HepG2 (cell line): ENCODE measurements at regions not wholly inside any gene's neighbourhood (a gene's known extent, or its start where the extent isn't known, plus 50 kb on each side); places are given as distances from the start of the nearest gene placed in this dataset.

ENCODE experiments used
- ATAC-seq: fragments of 200-7000 bp; cut with Tn5 transposase; 3 replicates; pipeline ENCODE4 v1.9.1; 2020; ENCODE audit warnings: mild to moderate bottlenecking, moderate library complexity
- BruUV-seq: library from RNA; stranded (reverse); fragments of 400-500 nt; replicated peaks from 2 replicates; lab custom pipeline; 2021; lab: Mats Ljungman, UMichigan
- CTCF ChIA-PET: fragments of 300-600 bp; formaldehyde crosslinking; extraction: SDS; loops from one replicate; lab custom pipeline; 2021; ENCODE audit warnings: low total read pairs, inconsistent platforms, low intra/inter-chr PET ratio; lab: Yijun Ruan, JAX
- POLR2A ChIA-PET: fragments of 350-600 bp; sonication (Branson Sonifier 250); formaldehyde crosslinking; loops from one replicate; lab custom pipeline; 2020; ENCODE audit warnings: antibody characterized with exemption, inconsistent platforms; lab: Yijun Ruan, JAX
- DNase-seq: peaks from one replicate; pipeline ENCODE4 v3.0.0-alpha.2; 2015; ENCODE audit warnings: low spot score
- FAIRE-seq: peaks from 3 replicates; lab custom pipeline; 2011; peaks lifted over from hg19 to GRCh38; lab: Jason Lieb, UNC
- H2AFZ ChIP-seq: one replicate; pipeline ENCODE4 v1.6.1; 2011; ENCODE audit warnings: low read length, inconsistent platforms
- H3K27ac ChIP-seq: fragments of 300-600 bp; 3 replicates; pipeline ENCODE4 v1.8.0; 2011; ENCODE audit warnings: mixed run types, mild to moderate bottlenecking, mixed read lengths, low read length, inconsistent platforms; ENCODE audit not compliant: insufficient read depth; ENCODE audit errors: extremely low read length
- H3K27me3 ChIP-seq, 2 experiments: fragments of 200-600 bp in 1 of 2; 2 replicates in 1 of 2; 3 replicates in 1 of 2; pipeline versions ENCODE4 v1.6.0 to v1.8.0; 2011; ENCODE audit warnings: low read length in 2 of 2, mild to moderate bottlenecking in 2 of 2, moderate library complexity in 2 of 2, inconsistent platforms in 1 of 2; ENCODE audit not compliant: insufficient read depth in 2 of 2, control insufficient read depth in 1 of 2
- H3K36me3 ChIP-seq, 2 experiments: fragments of 200-600 bp in 1 of 2; replicated peaks in 1 of 2; 2 replicates in 1 of 2; 3 replicates in 1 of 2; pipeline versions ENCODE4 v1.5.1 to v1.8.0; 2011; ENCODE audit warnings: low read length in 2 of 2, inconsistent platforms in 1 of 2; ENCODE audit not compliant: insufficient read depth in 2 of 2, control insufficient read depth in 1 of 2
- H3K4me1 ChIP-seq: 2 replicates; pipeline ENCODE4 v1.5.1; 2012; ENCODE audit warnings: low read length, inconsistent platforms; ENCODE audit not compliant: insufficient read depth
- H3K4me2 ChIP-seq: 2 replicates; pipeline ENCODE4 v1.6.0; 2011; ENCODE audit warnings: low read depth, low read length, inconsistent platforms
- H3K4me3 ChIP-seq, 3 experiments: fragments of 200-600 bp in 1 of 3; sonication (generic), shearing (Covaris generic) in 1 of 3; replicated peaks in 1 of 3; 2 replicates each; pipeline ENCODE4 v1.5.1; 2011 to 2016; ENCODE audit warnings: low read length in 3 of 3, inconsistent platforms in 2 of 3, low read depth in 2 of 3, mild to moderate bottlenecking in 2 of 3, control low read depth in 1 of 3, mixed read lengths in 1 of 3; ENCODE audit not compliant: insufficient read depth in 1 of 3
- H3K79me2 ChIP-seq: one replicate; pipeline ENCODE4 v1.6.1; 2011; ENCODE audit warnings: low read length, inconsistent platforms; ENCODE audit not compliant: insufficient read depth
- H3K9ac ChIP-seq: 2 replicates; pipeline ENCODE4 v1.6.0; 2011; ENCODE audit warnings: mild to moderate bottlenecking, low read depth, low read length, inconsistent platforms; ENCODE audit not compliant: insufficient read depth
- H3K9me3 ChIP-seq: 2 replicates; pipeline ENCODE4 v1.5.1; 2012; ENCODE audit warnings: mild to moderate bottlenecking, low read length
- H4K20me1 ChIP-seq: 2 replicates; pipeline ENCODE4 v1.6.0; 2011; ENCODE audit warnings: inconsistent platforms, mild to moderate bottlenecking, low read length, moderate library complexity; ENCODE audit not compliant: insufficient read depth
- ARNT2 ChIP-seq: sonication (generic); formaldehyde crosslinking; IDR thresholded peaks from 2 replicates; pipeline ENCODE4 v1.8.0; 2022; ENCODE audit warnings: mild to moderate bottlenecking, low read depth, missing genetic modification reagents, moderate library complexity
- CREBL2 ChIP-seq: sonication (generic); formaldehyde crosslinking; IDR thresholded peaks from 2 replicates; pipeline ENCODE4 v1.8.1; 2023; ENCODE audit warnings: missing genetic modification reagents, mild to moderate bottlenecking, borderline replicate concordance
- GABPA ChIP-seq, 2 experiments: IDR thresholded peaks; 2 replicates each; pipeline ENCODE4 v1.6.1; 2011 to 2016; ENCODE audit warnings: low read depth in 2 of 2, low read length in 1 of 2, missing biosample characterization in 1 of 2, missing genetic modification characterization in 1 of 2
- GTF2F1 ChIP-seq: fragments of 150-350 bp; IDR thresholded peaks from 2 replicates; pipeline ENCODE4 v1.6.1; 2014; ENCODE audit warnings: low read length
- HBP1 ChIP-seq: IDR thresholded peaks from 2 replicates; pipeline ENCODE4 v1.6.1; 2016; ENCODE audit warnings: low read depth, control low read depth
- HIVEP1 ChIP-seq: sonication (generic); formaldehyde crosslinking; IDR thresholded peaks from 2 replicates; pipeline ENCODE4 v1.4.0; 2020; ENCODE audit warnings: mild to moderate bottlenecking, missing genetic modification reagents
- KLF12 ChIP-seq: sonication (generic); formaldehyde crosslinking; IDR thresholded peaks from 2 replicates; pipeline ENCODE4 v1.4.0; 2020; ENCODE audit warnings: missing genetic modification reagents, borderline replicate concordance
- MTF2 ChIP-seq: sonication (generic); formaldehyde crosslinking; IDR thresholded peaks from 2 replicates; pipeline ENCODE4 v1.5.0; 2020; ENCODE audit warnings: missing genetic modification reagents, borderline replicate concordance
- NCOR1 ChIP-seq: fragments of 200-600 bp; sonication (generic); IDR thresholded peaks from 2 replicates; pipeline ENCODE4 v1.7.0; 2017; ENCODE audit warnings: antibody characterized with exemption, low read length, borderline replicate concordance
- NPAS2 ChIP-seq: sonication (generic); formaldehyde crosslinking; IDR thresholded peaks from 2 replicates; pipeline ENCODE4 v1.8.0; 2022; ENCODE audit warnings: mild to moderate bottlenecking, missing genetic modification reagents, borderline replicate concordance
- NR2F6 ChIP-seq, 2 experiments: IDR thresholded peaks; 2 replicates each; pipeline ENCODE4 v1.6.1; 2016; ENCODE audit warnings: antibody characterized with exemption in 1 of 2, mild to moderate bottlenecking in 1 of 2
- SRF ChIP-seq: IDR thresholded peaks from 2 replicates; pipeline ENCODE4 v1.6.1; 2011; ENCODE audit warnings: mild to moderate bottlenecking, low read depth, low read length, moderate library complexity
- ZKSCAN8 ChIP-seq: IDR thresholded peaks from 2 replicates; pipeline ENCODE4 v1.6.1; 2016; ENCODE audit warnings: borderline replicate concordance, missing genetic modification reagents, missing compliant biosample characterization
- WGBS: methylation state at CpG from one replicate; pipeline ENCODE4 v1.1.6; 2017; ENCODE audit warnings: low lambda C conversion rate; 5-methylcytosine and 5-hydroxymethylcytosine counted together
- in situ Hi-C: cut with HindIII; loops from 2 replicates; pipeline ENCODE4 v1.10.0; 2017; ENCODE audit warnings: low pct_unique_long_range_greater_than_20kb; ENCODE audit not compliant: extremely low pct_ligation_motif_present
- intact Hi-C: fragments of 100-400 bp; cut with micrococcal nuclease; formaldehyde crosslinking; loops from one replicate; pipeline ENCODE4 v1.10.0; 2022; ENCODE audit not compliant: unreplicated experiment
- TF ChIP-seq, protein P1 (sequence below): IDR thresholded peaks from 2 replicates; pipeline ENCODE4 v1.6.1; 2012; ENCODE audit warnings: inconsistent platforms

GRCh38 chrX:26376037-26376708 lies 160.2 kb downstream of the MAGEB5 start:
- intact Hi-C loops = no loop called here
- no peak overlapping the region for H3K4me2 ChIP-seq
- DNase-seq (no peak), FAIRE-seq (no peak), ATAC-seq (no peak)
- no peaks in the 10 kb centered on the region for H4K20me1 ChIP-seq
- no peaks in the 10 kb centered on the region; the same call in 1 of the 2 replicates for H3K9me3 ChIP-seq
- POLR2A ChIA-PET = no interaction called here
- no peak overlapping the region for H3K9ac ChIP-seq
- TF ChIP-seq, protein P1, sequence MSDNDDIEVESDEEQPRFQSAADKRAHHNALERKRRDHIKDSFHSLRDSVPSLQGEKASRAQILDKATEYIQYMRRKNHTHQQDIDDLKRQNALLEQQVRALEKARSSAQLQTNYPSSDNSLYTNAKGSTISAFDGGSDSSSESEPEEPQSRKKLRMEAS = no peak
- TF ChIP-seq HBP1 (no peak), NCOR1 (no peak), ZKSCAN8 (no peak), NPAS2 (CRISPR knock-in tag) (no peak), SRF (no peak), GTF2F1 (no peak), MTF2 (CRISPR knock-in tag) (no peak), GABPA (IDR thresholded peaks at IDR 0.05; ENCODE audit: low read depth, low read length) (no peak), GABPA (CRISPR knock-in tag; IDR thresholded peaks at IDR 0.05; ENCODE audit: low read depth) (no peak), KLF12 (CRISPR knock-in tag) (no peak), HIVEP1 (CRISPR knock-in tag) (no peak), CREBL2 (CRISPR knock-in tag) (no peak), NR2F6 (IDR thresholded peaks at IDR 0.05) (no peak), NR2F6 (CRISPR knock-in tag; IDR thresholded peaks at IDR 0.05) (no peak), ARNT2 (no peak)
- TF ChIP-seq, all 625 proteins: peak for 0
- no peaks in the 10 kb centered on the region for H3K4me1 ChIP-seq
- H3K36me3 ChIP-seq = no peaks in the 10 kb centered on the region
- BruUV-seq = no TSS peak
- no peak overlapping the region for H3K4me3 ChIP-seq
- 0% methylated on average over 3 of the region's 5 CpGs for WGBS
- no peaks in the 10 kb centered on the region for H3K79me2 ChIP-seq
- no peak overlapping the region for H3K27ac ChIP-seq
- H2AFZ ChIP-seq = no peak overlapping the region
- in situ Hi-C loops = no loop called here
- CTCF ChIA-PET = no interaction called here
- no peaks in the 10 kb centered on the region for H3K27me3 ChIP-seq
